HS-27A (cell line): ENCODE measurements at regions not wholly inside any gene's neighbourhood (a gene's known extent, or its start where the extent isn't known, plus 50 kb on each side); places are given as distances from the start of the nearest gene placed in this dataset.
"Not testable (repeated sequence)": the region's sequence is repeated elsewhere in the genome, so short reads cannot be mapped to it uniquely, and the experiment has no call there.

Experiments used
- DNase-seq: peaks from one replicate; pipeline ENCODE4 v3.0.0-alpha.2; 2012; ENCODE audit warnings: low read depth, missing footprints

DNA sequence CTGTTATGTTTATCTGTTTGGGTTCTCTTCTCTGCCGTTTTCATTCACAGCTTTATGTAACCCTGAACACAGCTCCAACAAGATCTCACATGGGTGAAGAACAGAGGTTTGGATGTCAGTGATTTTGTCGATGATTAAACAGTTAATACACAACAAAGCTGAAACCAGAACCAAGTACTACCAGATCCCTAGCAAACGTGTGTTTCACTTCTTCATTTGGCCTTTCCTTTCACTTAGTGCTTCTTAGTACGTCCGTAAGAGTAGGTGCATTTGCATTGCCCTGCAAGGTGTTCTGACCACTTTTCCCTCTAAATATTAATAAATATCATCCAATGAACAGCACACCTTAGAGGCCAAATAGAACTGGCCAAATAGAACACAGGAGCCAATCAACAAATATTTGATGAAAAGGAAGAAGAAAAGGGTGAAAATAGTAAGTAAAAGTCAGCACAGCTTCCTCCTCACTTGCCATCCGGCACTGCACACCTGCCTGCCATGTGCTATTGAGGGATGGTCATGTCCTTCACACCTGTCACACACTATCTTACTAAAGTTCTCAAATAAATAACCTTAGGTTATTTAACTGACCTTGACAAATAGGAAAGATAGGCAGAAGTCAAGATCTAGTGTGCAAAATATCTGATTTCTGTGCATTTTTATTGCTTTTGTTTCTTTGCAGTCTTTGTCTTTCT, 252.6 kb upstream of the ANKRD30A start:
- DNase-seq = no peak

DNA sequence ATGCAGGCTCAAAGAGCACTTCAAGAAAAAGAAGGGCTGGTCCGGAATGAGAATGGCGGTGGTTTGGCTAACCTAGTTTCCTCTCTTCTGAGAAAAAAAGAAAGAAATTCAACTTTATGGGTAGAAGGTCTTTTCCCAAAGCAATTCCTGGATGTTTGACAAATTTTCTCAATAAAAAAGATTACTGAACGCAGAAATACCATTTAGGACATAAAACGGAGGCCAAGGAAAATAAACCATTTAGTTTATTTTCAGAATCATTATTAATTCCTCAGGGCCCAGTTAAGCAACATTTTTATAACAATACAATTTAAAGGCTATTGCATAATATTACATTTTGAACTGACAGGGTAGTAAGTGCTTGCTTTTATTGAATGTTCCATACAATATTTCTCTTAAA, 284.6 kb upstream of the ANKRD30A start:
- DNase-seq = no peak

- DNase-seq = no peak
Measured at GRCh38 chr10:36837416-36837815, 288.0 kb upstream of the ANKRD30A start.

DNA sequence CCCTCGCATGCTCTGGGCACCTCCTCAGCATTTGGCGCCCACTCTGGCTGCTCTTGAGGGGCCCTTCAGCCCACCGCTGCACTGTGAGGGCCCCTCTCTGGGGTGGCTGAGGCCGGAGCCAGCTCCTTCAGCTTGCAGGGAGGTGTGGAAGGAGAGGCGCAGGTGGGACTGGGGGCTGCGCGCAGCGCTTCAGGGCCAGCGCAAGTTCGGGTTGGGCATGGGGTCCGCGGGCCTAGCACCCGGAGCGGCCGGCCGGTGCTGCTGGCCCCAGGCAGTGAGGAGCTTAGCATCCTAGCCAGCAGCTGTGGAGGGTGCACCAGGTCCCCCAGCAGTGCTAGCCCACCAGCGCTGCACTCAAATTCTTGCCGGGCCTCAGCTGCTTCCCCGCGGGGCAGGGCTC, 305.6 kb upstream of the ANKRD30A start:
- DNase-seq = no peak

DNA sequence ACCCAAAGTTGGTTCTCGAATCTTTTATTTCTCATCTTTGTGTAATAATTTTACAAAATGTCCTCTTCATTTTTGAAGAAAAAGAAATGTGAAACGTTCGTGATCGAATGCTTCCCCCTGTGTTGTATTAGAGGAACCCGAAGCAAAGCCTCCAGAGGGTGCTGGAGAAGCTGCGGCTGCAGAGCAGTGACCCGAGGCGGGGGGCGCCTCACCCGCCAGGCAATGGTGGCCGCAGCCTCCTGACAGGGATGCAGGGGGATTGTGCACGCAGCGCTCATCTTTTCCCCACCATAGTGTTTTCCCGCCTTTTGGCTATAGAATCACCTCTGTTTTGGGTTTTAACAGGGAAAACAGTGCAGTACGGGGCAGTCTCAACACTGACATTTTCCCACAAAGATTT, 307.5 kb upstream of the ANKRD30A start:
- DNase-seq = no peak

- DNase-seq = no peak
Measured at GRCh38 chr10:36808625-36809362, 316.6 kb upstream of the ANKRD30A start.

DNA sequence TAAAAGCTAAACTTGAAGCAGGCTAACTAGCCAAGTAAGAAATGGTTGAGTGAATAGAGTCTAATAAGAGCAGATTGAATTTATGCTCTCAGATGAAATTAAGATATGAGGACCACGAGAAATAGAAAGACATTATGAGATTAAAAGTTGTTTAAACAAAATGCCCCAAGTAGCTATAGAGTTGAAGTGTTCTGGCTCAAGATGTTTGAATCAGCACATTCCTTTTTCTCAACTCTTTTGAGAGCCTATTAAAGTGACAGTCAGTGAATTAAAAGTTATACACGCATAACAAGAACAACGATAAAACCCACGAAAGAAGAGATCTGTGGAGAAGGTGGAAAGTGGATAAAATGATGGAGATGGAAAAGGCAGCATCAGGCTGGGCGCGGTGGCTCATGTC, 322.2 kb upstream of the ANKRD30A start:
- no peak for DNase-seq

GRCh38 chr10:36802490-36803153, 322.8 kb upstream of the ANKRD30A start:
- no peak for DNase-seq

GRCh38 chr10:36801660-36802059, 323.7 kb upstream of the ANKRD30A start:
- no peak for DNase-seq

- no peak for DNase-seq
Measured at GRCh38 chr10:36794981-36795380, 330.4 kb upstream of the ANKRD30A start.

- no peak for DNase-seq
Measured at GRCh38 chr10:36789974-36790373, 335.4 kb upstream of the ANKRD30A start.

DNA sequence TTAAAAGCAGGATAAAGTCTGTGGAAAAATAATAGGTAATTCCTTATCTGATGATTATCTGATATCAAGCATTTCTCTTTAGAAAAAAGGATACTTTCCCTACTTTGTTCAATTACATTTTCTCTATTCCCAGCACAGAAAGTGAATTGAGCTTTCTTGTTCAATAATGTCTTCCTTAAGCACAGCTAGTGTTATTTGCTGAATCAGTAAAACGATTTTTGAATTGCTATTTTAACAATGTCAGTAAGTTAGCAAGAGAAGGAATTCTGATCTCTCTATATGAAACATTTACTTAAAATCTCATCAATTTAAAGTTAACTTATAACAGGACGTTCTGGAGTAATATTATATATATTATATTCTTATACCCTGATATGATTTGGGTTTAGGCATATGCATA, 337.2 kb upstream of the ANKRD30A start:
- no peak for DNase-seq

DNA sequence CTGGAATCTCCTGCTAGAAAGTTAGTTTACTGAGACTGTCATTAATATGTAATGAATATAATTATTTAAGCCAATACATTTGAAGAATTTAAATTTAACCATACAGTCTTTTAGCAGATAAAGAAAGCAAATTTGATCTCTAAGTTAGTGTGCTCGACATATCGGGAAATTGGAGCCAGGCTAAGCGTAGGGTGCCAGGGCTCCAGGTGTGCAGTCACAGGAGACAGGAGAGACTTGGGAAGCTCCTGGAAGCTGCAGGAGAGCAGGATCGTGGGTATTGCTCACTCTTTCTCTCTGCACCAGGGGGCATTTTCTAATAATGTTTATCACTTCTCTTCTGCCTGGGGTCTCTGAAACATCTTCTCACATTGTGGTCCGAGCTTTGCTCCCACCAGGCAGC, 342.0 kb upstream of the ANKRD30A start:
- DNase-seq = no peak

GRCh38 chr10:36781570-36781969, 343.8 kb upstream of the ANKRD30A start:
- DNase-seq = no peak

DNA sequence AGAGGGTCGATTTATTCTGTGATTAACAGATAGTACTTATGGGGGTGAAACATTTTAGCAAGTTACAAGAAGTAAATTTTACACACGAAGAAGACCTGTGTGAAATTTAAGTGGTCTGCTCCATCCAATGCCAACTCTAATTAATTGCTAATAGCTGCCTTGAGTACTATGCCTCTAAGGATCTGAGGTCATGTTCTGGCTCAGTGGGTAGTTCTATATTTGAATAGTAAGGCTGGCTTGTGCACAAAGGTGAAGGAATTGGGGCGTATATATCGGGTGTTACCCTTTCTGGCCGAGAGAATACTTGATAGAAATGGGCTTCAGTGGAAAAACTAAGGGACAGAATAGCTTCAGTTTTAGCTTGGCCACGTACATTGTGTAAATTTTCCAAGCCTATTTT, 345.2 kb upstream of the ANKRD30A start:
- DNase-seq = no peak

- no peak for DNase-seq
Measured at GRCh38 chr10:36779238-36779846, 346.1 kb upstream of the ANKRD30A start.

DNA sequence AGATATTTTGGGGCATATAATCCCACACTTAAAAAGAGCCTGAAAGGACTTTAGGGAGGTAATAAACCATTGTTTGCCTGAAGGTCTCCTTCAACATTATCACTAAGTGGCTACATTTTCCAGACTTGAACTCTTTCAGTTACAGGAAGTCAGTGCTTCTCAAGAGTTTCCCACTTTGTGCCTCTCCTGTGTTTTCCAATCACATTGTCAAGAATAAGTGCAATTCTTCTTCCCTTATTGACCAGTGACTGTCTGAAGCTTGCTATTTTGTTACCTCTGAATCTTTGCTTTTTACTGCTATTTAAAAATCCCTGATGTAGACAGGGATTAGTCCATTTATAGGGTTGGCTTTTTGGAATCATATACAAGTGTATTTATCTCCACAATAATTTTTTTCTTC, 346.7 kb upstream of the ANKRD30A start:
- no peak for DNase-seq

DNA sequence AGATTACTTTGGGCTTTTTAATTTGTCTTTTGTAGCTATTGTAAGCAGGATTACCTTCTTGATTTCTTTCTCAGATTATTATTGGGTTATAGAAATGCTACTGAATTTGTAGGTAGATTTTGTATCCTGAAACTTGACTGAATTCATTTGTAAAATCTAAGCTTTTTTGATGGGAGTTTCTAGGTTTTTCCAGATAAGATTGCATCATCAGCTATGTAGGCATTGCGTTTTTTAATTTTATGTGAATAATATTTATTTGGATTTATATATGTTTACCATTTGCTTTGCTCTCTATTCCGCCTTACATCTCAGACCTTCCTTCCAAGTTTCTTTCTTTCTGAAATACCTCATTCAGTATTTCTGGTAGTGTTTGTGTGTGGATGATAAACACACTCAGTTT, 351.7 kb upstream of the ANKRD30A start:
- no peak for DNase-seq

- DNase-seq = no peak
Measured at GRCh38 chr10:36771725-36772124, 353.7 kb upstream of the ANKRD30A start.

DNA sequence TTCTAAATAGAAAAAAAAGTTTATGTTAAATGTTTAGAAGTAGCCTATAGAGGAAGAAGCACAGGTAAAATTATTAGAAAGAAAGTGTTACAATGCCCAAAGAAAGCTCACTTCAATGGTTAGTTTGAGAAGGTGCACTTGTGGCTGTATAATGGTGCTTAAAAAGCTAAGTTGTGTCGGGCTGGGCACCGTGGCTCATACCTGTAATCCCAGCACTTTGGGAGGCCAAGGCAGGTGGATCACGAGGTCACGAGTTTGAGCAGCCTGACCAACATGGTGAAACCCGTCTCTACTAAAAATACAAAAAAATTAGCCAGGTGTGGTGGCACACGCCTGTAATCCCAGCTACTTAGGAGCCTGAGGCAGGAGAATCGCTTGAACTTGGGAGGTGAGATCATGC, 355.7 kb upstream of the ANKRD30A start:
- not testable (repeated sequence) for DNase-seq

- DNase-seq = no peak
Measured at GRCh38 chr10:36766940-36767339, 358.5 kb upstream of the ANKRD30A start.

DNA sequence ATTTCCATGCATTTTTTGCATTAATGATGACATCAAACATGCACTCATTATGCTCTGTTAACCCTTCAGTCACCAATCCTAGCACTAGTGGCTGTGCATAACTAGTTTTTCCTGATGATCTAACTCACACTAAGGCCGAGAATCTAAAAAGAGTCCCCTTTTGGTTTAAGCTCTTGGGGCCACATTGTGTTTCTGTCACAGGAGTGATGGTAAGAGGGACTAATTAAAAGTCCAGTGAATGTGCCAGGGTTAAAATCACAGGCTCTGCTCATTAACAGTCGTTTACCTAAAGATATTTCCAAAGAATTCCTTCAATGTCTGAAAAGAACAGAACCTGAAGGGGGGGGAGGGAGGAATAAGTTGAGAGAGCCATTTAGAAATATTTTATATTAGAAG, 359.0 kb upstream of the ANKRD30A start:
- DNase-seq = no peak
